Smooth muscle cell (in vitro differentiated cells): ENCODE measurements at regions not wholly inside any gene's neighbourhood (a gene's known extent, or its start where the extent isn't known, plus 50 kb on each side); places are given as distances from the start of the nearest gene placed in this dataset.

ENCODE experiments used
- DNase-seq: peaks from one replicate; lab custom pipeline; 2025; ENCODE audit not compliant: unreplicated experiment; lab: John Stamatoyannopoulos, UW
- H2AFZ ChIP-seq: fragments of 200-600 bp; sonication (generic); 2 replicates; pipeline ENCODE4 v1.6.0; 2016; ENCODE audit warnings: antibody characterized with exemption, low read depth, mild to moderate bottlenecking
- H3F3A ChIP-seq: fragments of 200-600 bp; sonication (generic); 2 replicates; pipeline ENCODE4 v1.6.0; 2017; ENCODE audit warnings: antibody characterized with exemption, low read depth
- H3K27ac ChIP-seq: fragments of 200-600 bp; sonication (generic); 2 replicates; pipeline ENCODE4 v1.5.1; 2016; ENCODE audit warnings: low read depth, mild to moderate bottlenecking
- H3K27me3 ChIP-seq: fragments of 200-600 bp; sonication (generic); 2 replicates; pipeline ENCODE4 v1.6.1; 2016; ENCODE audit warnings: low read depth, mild to moderate bottlenecking
- H3K36me3 ChIP-seq: fragments of 200-600 bp; sonication (generic); 2 replicates; pipeline ENCODE4 v1.5.1; 2016; ENCODE audit warnings: low read depth
- H3K4me1 ChIP-seq: fragments of 200-600 bp; sonication (generic); 2 replicates; pipeline ENCODE4 v1.5.1; 2016; ENCODE audit warnings: low read depth
- H3K4me2 ChIP-seq: fragments of 200-600 bp; sonication (generic); 2 replicates; pipeline ENCODE4 v1.6.0; 2016; ENCODE audit warnings: mild to moderate bottlenecking
- H3K4me3 ChIP-seq: fragments of 200-600 bp; sonication (generic); 2 replicates; pipeline ENCODE4 v1.5.1; 2016; ENCODE audit warnings: mild to moderate bottlenecking
- H3K79me2 ChIP-seq: fragments of 200-600 bp; sonication (generic); 2 replicates; pipeline ENCODE4 v1.6.0; 2016; ENCODE audit warnings: low read depth, mild to moderate bottlenecking
- H3K9ac ChIP-seq: fragments of 200-600 bp; sonication (generic); 2 replicates; pipeline ENCODE4 v1.6.0; 2016; ENCODE audit warnings: low read depth
- H3K9me3 ChIP-seq: fragments of 200-600 bp; sonication (generic); replicated peaks from 2 replicates; pipeline ENCODE4 v1.5.1; 2016; ENCODE audit warnings: low read depth
- H4K20me1 ChIP-seq: fragments of 200-600 bp; sonication (generic); 2 replicates; pipeline ENCODE4 v1.6.0; 2016; ENCODE audit warnings: low read depth
- WGBS: methylation state at CpG from one replicate; pipeline ENCODE4 v1.1.7; 2016; ENCODE audit warnings: low lambda C conversion rate; 5-methylcytosine and 5-hydroxymethylcytosine counted together
- TF ChIP-seq, protein P1 (sequence below): fragments of 200-600 bp; sonication (generic); IDR thresholded peaks from 2 replicates; pipeline ENCODE4 v1.5.1; 2017; ENCODE audit warnings: borderline replicate concordance, mild to moderate bottlenecking, antibody characterized with exemption; ENCODE audit not compliant: insufficient read depth, poor library complexity, severe bottlenecking

DNA sequence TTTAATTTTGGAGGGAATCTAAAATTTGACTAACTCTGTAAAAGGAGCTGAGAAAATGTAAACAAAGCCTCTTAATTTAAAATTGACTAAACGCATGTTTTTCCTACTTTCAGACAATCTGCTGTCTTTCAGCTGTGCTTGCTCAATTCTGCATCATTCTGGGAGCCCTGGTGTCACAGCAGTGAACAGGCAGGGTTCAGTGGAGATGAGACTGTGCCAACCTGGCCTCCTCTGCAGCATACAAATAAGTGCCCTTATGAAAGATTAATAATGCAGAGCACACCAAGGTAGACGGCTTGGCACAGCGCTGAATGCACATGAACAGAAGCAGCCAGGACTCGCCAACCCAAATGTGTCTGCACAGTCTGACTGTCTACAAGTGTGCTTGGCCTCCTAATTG lies 222.0 kb upstream of the CHAC2 start:
- H2AFZ ChIP-seq, result no peak overlapping the region
- no peaks in the 10 kb centered on the region for H3K36me3 ChIP-seq
- no peaks in the 10 kb centered on the region for H4K20me1 ChIP-seq
- TF ChIP-seq, protein P1, sequence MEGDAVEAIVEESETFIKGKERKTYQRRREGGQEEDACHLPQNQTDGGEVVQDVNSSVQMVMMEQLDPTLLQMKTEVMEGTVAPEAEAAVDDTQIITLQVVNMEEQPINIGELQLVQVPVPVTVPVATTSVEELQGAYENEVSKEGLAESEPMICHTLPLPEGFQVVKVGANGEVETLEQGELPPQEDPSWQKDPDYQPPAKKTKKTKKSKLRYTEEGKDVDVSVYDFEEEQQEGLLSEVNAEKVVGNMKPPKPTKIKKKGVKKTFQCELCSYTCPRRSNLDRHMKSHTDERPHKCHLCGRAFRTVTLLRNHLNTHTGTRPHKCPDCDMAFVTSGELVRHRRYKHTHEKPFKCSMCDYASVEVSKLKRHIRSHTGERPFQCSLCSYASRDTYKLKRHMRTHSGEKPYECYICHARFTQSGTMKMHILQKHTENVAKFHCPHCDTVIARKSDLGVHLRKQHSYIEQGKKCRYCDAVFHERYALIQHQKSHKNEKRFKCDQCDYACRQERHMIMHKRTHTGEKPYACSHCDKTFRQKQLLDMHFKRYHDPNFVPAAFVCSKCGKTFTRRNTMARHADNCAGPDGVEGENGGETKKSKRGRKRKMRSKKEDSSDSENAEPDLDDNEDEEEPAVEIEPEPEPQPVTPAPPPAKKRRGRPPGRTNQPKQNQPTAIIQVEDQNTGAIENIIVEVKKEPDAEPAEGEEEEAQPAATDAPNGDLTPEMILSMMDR, result no peak
- H3K4me1 ChIP-seq, result no peaks in the 10 kb centered on the region
- H3K4me3 ChIP-seq, result no peak overlapping the region
- no peaks in the 10 kb centered on the region for H3F3A ChIP-seq
- H3K4me2 ChIP-seq, result no peak overlapping the region
- no peaks in the 10 kb centered on the region for H3K79me2 ChIP-seq
- peaks cover 3% of the 10 kb centered on the region for H3K9me3 ChIP-seq
- WGBS, result 94% methylated on average over 4 of the region's 4 CpGs
- H3K27ac ChIP-seq, result no peak overlapping the region
- no peak for DNase-seq
- no peak overlapping the region for H3K9ac ChIP-seq
- no peaks in the 10 kb centered on the region for H3K27me3 ChIP-seq

DNA sequence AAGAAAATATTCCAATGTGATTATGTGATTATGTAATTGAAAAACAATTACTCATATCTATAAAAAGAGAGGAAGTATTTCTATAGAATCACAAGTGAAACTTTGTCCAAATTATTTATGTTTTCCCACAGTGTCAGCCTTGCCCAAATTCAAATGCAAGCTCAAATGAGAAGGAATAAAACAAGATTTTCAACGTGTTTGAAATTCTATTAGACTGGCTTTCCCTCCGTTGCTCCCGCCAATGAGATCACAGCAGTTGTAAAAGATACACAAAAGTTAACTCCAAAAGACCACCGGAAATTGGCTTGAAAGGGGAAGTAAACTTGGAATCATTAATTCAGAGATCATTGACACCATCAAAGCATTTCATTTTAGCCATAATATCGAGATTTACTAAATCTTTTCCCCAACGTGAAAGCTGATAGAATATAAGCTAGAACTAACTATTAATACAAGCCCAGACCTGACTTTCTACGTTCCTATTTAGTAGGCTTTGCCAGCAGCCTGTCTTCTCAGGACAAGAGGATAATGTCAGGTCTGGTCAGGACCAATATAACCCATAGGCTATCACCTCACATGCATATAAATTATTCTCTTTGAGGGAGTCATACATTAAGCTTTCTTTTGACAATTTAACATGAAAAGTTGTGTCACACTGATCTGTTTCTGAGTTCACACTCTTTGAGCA lies 222.6 kb upstream of the CHAC2 start:
- H3F3A ChIP-seq, result no peaks in the 10 kb centered on the region
- H3K4me1 ChIP-seq, result no peaks in the 10 kb centered on the region
- TF ChIP-seq, protein P1, result no peak
- no peak overlapping the region for H3K9ac ChIP-seq
- H3K27ac ChIP-seq, result no peak overlapping the region
- no peaks in the 10 kb centered on the region for H3K79me2 ChIP-seq
- H3K36me3 ChIP-seq, result no peaks in the 10 kb centered on the region
- no peak overlapping the region for H2AFZ ChIP-seq
- no peak for DNase-seq
- H3K4me2 ChIP-seq, result no peak overlapping the region
- no peaks in the 10 kb centered on the region for H3K27me3 ChIP-seq
- 76% methylated on average over 7 of the region's 7 CpGs for WGBS
- no peaks in the 10 kb centered on the region for H4K20me1 ChIP-seq
- H3K9me3 ChIP-seq, result peaks cover 3% of the 10 kb centered on the region
- no peak overlapping the region for H3K4me3 ChIP-seq

DNA sequence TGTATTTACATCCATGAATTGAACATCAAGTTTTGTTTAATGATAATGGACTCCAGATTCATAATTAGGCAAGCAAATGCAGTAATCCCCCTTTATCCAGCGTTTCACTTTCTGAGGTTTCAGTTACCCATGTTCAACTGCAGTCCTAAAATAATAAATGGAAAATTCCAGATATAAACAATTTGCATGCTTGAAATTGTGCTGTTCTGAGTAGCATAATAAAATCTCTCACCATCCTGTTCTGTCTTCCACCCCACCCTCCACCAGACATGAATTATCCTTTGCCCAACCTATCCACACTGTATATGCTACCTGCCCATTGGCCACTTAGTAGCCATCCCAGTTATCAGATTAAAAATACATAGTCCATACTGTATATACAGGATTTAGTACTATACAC lies 224.5 kb upstream of the CHAC2 start:
- Histone ChIP-seq H3K27ac (no peak overlapping the region), H3K9me3 (peaks cover 3% of the 10 kb centered on the region), H3K9ac (no peak overlapping the region), H3K27me3 (no peaks in the 10 kb centered on the region), H4K20me1 (no peaks in the 10 kb centered on the region), H2AFZ (no peak overlapping the region), H3F3A (no peaks in the 10 kb centered on the region), H3K4me1 (no peaks in the 10 kb centered on the region), H3K4me2 (no peak overlapping the region), H3K36me3 (no peaks in the 10 kb centered on the region), H3K79me2 (no peaks in the 10 kb centered on the region), H3K4me3 (no peak overlapping the region)
- no peak for DNase-seq
- TF ChIP-seq, protein P1, result no peak
- WGBS, result 93% methylated on average over 1 of the region's 1 CpG
